HepG2 (cell line): ENCODE measurements at regions not wholly inside any gene's neighbourhood (a gene's known extent, or its start where the extent isn't known, plus 50 kb on each side); places are given as distances from the start of the nearest gene placed in this dataset.

Source experiments
- NFE2L2 ChIP-seq: fragments of 150-350 bp; IDR thresholded peaks from 2 replicates; pipeline ENCODE4 v1.6.1; 2014; ENCODE audit warnings: low read length
- POLR2A ChIP-seq, 2 experiments: IDR thresholded peaks; 2 replicates each; pipeline ENCODE4 v1.6.1; 2011; ENCODE audit warnings: low read depth in 2 of 2, low read length in 2 of 2, mild to moderate bottlenecking in 1 of 2, moderate library complexity in 1 of 2; ENCODE audit not compliant: insufficient read depth in 1 of 2
- SP1 ChIP-seq, 2 experiments: fragments of 450-650 bp in 1 of 2; sonication (generic) in 1 of 2; formaldehyde crosslinking in 1 of 2; IDR thresholded peaks; 2 replicates each; pipeline versions ENCODE4 v1.4.0 to v1.6.1; 2016 to 2020; ENCODE audit warnings: missing genetic modification reagents in 1 of 2
- ZNF143 ChIP-seq: sonication (generic); formaldehyde crosslinking; IDR thresholded peaks from 2 replicates; pipeline ENCODE4 v1.4.0; 2020; ENCODE audit warnings: missing genetic modification reagents
- TF ChIP-seq, protein P1 (sequence below): sonication (generic); formaldehyde crosslinking; IDR thresholded peaks from 2 replicates; pipeline ENCODE4 v1.8.0; 2022; ENCODE audit warnings: mild to moderate bottlenecking, missing genetic modification reagents
- TF ChIP-seq, protein P2 (sequence below): sonication (generic); formaldehyde crosslinking; IDR thresholded peaks from 2 replicates; pipeline ENCODE4 v1.4.0; 2020; ENCODE audit warnings: missing genetic modification reagents
- TF ChIP-seq, protein P3 (sequence below): IDR thresholded peaks from 2 replicates; pipeline ENCODE4 v1.6.1; 2016
- TF ChIP-seq, protein P4 (sequence below): sonication (generic); formaldehyde crosslinking; IDR thresholded peaks from 2 replicates; pipeline ENCODE4 v1.4.0; 2020; ENCODE audit warnings: missing genetic modification reagents

DNA sequence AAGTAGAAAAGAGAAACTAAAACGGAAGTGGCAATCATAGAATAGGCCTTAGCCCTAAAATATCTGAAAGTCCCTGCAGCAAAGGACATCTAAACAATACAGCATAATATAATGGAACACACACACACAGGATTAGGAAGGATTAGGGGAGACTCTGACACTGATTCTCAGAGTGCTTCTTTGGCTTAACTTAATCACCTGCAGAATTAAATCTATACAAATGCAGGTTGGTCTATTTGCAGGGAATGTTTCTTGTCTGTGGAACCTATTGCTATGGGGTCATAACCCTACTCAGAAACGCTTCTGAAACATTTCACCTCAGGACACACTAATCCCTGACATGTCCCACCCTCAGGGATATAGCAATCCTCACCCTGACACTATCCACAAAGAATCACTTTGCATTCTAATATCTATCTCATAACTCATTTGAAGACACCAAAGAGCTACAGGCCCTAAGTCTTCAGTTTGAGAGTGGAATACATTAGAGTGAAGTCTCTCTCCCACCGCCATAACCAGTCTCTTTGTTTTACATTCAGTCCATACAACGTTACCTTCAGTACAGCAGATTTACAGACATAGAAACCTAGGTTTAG lies 1041.2 kb downstream of the TUSC7 start:
- TF ChIP-seq, protein P1, sequence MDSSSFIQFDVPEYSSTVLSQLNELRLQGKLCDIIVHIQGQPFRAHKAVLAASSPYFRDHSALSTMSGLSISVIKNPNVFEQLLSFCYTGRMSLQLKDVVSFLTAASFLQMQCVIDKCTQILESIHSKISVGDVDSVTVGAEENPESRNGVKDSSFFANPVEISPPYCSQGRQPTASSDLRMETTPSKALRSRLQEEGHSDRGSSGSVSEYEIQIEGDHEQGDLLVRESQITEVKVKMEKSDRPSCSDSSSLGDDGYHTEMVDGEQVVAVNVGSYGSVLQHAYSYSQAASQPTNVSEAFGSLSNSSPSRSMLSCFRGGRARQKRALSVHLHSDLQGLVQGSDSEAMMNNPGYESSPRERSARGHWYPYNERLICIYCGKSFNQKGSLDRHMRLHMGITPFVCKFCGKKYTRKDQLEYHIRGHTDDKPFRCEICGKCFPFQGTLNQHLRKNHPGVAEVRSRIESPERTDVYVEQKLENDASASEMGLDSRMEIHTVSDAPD: no peak
- TF ChIP-seq, protein P2, sequence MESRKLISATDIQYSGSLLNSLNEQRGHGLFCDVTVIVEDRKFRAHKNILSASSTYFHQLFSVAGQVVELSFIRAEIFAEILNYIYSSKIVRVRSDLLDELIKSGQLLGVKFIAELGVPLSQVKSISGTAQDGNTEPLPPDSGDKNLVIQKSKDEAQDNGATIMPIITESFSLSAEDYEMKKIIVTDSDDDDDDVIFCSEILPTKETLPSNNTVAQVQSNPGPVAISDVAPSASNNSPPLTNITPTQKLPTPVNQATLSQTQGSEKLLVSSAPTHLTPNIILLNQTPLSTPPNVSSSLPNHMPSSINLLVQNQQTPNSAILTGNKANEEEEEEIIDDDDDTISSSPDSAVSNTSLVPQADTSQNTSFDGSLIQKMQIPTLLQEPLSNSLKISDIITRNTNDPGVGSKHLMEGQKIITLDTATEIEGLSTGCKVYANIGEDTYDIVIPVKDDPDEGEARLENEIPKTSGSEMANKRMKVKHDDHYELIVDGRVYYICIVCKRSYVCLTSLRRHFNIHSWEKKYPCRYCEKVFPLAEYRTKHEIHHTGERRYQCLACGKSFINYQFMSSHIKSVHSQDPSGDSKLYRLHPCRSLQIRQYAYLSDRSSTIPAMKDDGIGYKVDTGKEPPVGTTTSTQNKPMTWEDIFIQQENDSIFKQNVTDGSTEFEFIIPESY (CRISPR knock-in tag): no peak
- TF ChIP-seq, protein P3, sequence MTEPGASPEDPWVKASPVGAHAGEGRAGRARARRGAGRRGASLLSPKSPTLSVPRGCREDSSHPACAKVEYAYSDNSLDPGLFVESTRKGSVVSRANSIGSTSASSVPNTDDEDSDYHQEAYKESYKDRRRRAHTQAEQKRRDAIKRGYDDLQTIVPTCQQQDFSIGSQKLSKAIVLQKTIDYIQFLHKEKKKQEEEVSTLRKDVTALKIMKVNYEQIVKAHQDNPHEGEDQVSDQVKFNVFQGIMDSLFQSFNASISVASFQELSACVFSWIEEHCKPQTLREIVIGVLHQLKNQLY (CRISPR knock-in tag): no peak
- TF ChIP-seq NFE2L2 (no peak), POLR2A (IDR thresholded peaks at IDR 0.05; ENCODE audit: insufficient read depth in 1 of 2, low read depth in 2 of 2, low read length in 2 of 2) (no peak), ZNF143 (CRISPR knock-in tag) (no peak), SP1 (IDR thresholded peaks at IDR 0.05) (no peak), SP1 (CRISPR knock-in tag; IDR thresholded peaks at IDR 0.05) (no peak)
- TF ChIP-seq, protein P4, sequence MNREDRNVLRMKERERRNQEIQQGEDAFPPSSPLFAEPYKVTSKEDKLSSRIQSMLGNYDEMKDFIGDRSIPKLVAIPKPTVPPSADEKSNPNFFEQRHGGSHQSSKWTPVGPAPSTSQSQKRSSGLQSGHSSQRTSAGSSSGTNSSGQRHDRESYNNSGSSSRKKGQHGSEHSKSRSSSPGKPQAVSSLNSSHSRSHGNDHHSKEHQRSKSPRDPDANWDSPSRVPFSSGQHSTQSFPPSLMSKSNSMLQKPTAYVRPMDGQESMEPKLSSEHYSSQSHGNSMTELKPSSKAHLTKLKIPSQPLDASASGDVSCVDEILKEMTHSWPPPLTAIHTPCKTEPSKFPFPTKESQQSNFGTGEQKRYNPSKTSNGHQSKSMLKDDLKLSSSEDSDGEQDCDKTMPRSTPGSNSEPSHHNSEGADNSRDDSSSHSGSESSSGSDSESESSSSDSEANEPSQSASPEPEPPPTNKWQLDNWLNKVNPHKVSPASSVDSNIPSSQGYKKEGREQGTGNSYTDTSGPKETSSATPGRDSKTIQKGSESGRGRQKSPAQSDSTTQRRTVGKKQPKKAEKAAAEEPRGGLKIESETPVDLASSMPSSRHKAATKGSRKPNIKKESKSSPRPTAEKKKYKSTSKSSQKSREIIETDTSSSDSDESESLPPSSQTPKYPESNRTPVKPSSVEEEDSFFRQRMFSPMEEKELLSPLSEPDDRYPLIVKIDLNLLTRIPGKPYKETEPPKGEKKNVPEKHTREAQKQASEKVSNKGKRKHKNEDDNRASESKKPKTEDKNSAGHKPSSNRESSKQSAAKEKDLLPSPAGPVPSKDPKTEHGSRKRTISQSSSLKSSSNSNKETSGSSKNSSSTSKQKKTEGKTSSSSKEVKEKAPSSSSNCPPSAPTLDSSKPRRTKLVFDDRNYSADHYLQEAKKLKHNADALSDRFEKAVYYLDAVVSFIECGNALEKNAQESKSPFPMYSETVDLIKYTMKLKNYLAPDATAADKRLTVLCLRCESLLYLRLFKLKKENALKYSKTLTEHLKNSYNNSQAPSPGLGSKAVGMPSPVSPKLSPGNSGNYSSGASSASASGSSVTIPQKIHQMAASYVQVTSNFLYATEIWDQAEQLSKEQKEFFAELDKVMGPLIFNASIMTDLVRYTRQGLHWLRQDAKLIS: no peak
